ENCODE measurements at regions not wholly inside any gene's neighbourhood (a gene's known extent, or its start where the extent isn't known, plus 50 kb on each side); places are given as distances from the start of the nearest gene placed in this dataset.
A peak's percentile ranks its signal among the peaks of the same experiment; 100 is the strongest.

GRCh38 chr2:129882476-129882875, 97.0 kb upstream of the RAB6C start:
- TF ChIP-seq CTCF (conservative IDR thresholded peaks at IDR 0.05; ENCODE audit: low read length) = no peak
- H3K4me3 ChIP-seq (ENCODE audit: low read length) = no peak overlapping the region
- no peak for DNase-seq (ENCODE audit: low read depth)

GRCh38 chr2:129883121-129883520, 96.3 kb upstream of the RAB6C start:
- H3K4me3 ChIP-seq (ENCODE audit: low read length) = no peak overlapping the region
- no peak for DNase-seq (ENCODE audit: low read depth)
- no peak for TF ChIP-seq CTCF (conservative IDR thresholded peaks at IDR 0.05; ENCODE audit: low read length)

GRCh38 chr2:129884221-129884786, 95.2 kb upstream of the RAB6C start:
- no peak for DNase-seq (ENCODE audit: low read depth)
- no peak for TF ChIP-seq CTCF (conservative IDR thresholded peaks at IDR 0.05; ENCODE audit: low read length)
- H3K4me3 ChIP-seq (ENCODE audit: low read length) = no peak overlapping the region

GRCh38 chr2:129885735-129886134, 93.7 kb upstream of the RAB6C start:
- no peak for DNase-seq (ENCODE audit: low read depth)
- no peak for TF ChIP-seq CTCF (conservative IDR thresholded peaks at IDR 0.05; ENCODE audit: low read length)

GRCh38 chr2:129887688-129888266, 91.7 kb upstream of the RAB6C start:
- H3K4me3 ChIP-seq (ENCODE audit: low read length) = no peak overlapping the region
- no peak for TF ChIP-seq CTCF (conservative IDR thresholded peaks at IDR 0.05; ENCODE audit: low read length)
- no peak for DNase-seq (ENCODE audit: low read depth)

More at GRCh38 chr2:129885735-129886134, 93.7 kb upstream of the RAB6C start:
- H3K4me3 ChIP-seq (ENCODE audit: low read length) = no peak overlapping the region

- H3K4me3 ChIP-seq (ENCODE audit: low read length) = no peak overlapping the region
- DNase-seq (ENCODE audit: low read depth) = no peak
- no peak for TF ChIP-seq CTCF (conservative IDR thresholded peaks at IDR 0.05; ENCODE audit: low read length)
Measured at GRCh38 chr2:129888461-129888860, 91.0 kb upstream of the RAB6C start.

- peak; percentile 74 for DNase-seq (ENCODE audit: low read depth)
- no peak for TF ChIP-seq CTCF (conservative IDR thresholded peaks at IDR 0.05; ENCODE audit: low read length)
Measured at GRCh38 chr2:129888896-129889295, 90.6 kb upstream of the RAB6C start.

More at GRCh38 chr2:129888896-129889295, 90.6 kb upstream of the RAB6C start:
- H3K4me3 ChIP-seq (ENCODE audit: low read length) = no peak overlapping the region

Data from AG10803 (cell line).